HL-60/S4 (cell line): ENCODE measurements at regions not wholly inside any gene's neighbourhood (a gene's known extent, or its start where the extent isn't known, plus 50 kb on each side); places are given as distances from the start of the nearest gene placed in this dataset.

Experiments
- in situ Hi-C: fragments of 300-500 bp; cut with MboI; formaldehyde crosslinking; loops from 2 replicates; pipeline ENCODE4 v1.14.3; 2022; ENCODE audit warnings: low sequenced_read_pairs

DNA sequence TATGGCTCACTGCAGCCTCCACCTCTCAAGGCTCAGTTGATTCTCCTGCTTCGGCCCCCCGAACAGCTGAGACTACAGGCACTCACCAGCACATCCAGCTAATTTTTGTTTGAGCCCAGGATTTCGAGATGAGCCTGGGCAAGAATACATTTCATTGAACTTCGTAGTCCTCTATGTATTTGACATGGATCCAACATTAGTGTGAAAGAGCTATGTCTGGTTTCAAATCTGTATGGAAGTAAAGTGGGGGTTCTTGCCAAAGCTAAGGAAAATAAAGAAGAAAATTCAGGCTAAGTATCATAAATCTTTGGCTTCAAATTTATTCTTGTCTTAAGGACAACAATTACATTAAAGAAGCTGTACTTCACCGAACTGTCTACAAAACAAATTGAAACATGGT lies 1291.7 kb upstream of the CRIM1 start:
- in situ Hi-C loops, result no loop called here

DNA sequence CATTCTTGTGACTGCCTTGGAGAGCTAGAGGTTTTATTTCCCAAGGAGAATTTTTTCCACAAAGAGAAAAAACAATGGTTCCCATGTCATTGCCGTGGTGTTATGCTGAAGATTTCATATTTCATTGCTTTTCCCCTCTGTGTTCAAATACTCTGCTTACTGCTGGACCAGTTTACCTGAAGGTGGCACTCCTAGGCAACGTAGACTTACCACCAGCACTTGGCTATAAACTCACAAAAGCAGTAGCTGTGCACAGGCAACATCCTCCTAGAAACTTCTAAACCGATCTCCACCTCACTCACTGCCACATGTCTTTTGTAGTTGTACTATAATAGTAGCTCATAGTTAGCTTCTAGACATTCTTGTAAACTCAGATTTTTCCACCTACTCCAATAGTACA lies 1319.7 kb upstream of the CRIM1 start:
- in situ Hi-C loops, result no loop called here

DNA sequence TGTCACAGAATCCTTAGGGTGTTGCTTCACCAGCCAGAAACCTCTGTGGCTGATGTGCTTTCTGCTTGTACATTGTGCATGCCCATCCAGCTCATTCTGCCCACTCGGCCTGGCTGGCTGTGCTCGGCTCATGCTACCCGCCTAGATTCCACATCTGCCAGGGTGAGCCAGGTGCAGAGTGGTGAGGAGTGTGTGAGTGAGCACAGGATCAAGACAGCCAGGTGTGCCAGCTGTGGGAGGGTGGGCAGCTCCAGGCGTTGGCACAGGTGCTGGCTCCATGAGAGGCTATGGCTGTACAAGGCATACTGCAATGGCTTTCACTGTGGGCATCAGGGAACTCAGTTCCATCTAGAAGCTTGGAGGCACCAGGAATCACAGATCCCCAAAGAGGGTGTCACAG lies 1321.8 kb upstream of the CRIM1 start:
- in situ Hi-C loops, result no loop called here

DNA sequence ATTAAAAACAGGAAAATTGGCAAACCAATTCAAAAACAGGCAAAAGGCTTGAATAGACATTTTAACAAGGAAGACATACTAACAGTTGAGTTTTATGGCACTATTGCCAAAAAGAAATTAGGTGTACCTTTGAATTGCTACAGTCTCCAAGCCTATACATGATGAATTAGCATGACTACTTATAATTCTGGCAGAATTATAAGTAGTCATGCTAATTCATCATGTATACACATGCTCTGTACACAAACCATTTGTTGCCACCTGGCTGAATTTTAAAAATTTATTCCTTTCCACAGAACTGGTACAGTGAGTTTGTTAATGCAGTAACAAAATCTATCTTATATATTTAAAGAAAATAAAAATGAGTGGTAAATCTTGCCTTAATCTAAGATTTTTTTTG lies 1332.0 kb upstream of the CRIM1 start:
- in situ Hi-C loops, result no loop called here

DNA sequence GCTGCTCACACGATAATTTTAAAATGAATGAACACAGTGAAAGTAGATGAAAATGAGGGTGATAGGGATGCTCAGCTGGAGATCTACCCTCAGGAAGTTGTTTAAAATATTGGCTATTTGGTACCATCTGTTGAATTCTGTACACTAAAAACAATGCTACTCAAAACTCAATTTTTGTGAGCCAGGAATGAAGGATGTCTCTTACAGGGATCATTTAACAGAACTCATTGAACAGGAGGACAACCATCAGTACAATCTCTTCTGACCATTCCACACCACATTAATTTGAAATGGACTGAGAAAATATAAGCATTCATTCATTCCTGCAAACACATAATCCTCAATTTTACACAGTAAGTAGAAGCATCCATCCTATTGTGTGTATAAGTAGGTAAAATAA lies 1355.1 kb upstream of the CRIM1 start:
- in situ Hi-C loops, result no loop called here

DNA sequence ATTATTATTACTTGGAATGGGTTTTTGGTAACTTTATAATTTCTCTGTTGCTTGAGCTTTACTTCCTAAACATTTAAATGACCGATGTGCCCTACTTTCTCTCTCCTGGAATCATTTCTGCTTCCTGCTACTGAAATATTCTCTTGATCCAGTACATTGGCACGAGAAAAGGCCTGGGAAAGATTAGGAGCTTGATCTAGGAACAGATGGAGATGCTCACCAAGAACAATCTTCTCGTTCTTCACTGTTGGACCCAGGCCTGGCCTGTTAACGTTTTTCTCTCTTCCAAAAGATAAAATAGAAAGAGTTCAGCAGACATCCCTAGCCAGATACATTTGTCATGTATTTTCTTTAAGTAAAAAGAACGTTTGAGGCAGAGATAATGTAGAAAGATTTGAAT lies 1356.8 kb upstream of the CRIM1 start:
- in situ Hi-C loops, result no loop called here

DNA sequence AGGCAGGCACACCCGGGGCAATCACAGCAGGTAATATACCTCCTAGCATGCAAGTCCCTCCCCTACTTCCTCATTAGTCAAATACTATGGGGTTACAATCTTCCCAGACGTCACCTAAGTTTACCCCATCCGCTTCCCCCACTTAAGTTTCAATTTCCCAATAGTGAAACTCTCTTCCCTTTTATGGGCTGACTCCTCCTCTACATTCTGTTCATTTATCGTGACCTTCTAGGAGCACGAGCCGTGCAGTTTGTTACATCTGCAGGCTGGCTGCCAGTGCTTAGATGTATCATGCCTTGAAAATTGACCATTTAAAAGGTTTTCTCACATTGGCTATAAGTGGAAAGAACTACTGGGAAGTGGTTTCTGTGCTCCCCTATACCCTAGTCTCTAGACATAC lies 1357.8 kb upstream of the CRIM1 start:
- in situ Hi-C loops, result no loop called here

DNA sequence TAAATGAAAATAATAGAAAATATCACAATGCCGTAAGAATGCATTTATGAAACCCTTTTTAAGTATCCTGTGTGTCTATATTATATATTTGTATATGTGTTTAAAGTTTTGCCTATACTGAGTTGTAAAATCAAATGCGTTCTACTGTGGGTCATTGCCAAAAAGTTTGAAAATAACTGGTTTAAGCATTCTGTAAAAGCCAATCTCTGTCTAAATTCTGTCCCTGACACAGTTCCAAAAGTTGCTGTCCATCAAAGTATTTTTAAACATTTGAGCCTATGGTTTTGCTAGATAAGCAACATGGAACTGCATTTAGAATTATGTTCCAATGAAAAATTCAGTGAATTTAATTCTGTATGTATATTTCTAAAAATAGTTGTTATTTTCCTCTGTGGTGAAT lies 1360.4 kb upstream of the CRIM1 start:
- in situ Hi-C loops, result no loop called here

DNA sequence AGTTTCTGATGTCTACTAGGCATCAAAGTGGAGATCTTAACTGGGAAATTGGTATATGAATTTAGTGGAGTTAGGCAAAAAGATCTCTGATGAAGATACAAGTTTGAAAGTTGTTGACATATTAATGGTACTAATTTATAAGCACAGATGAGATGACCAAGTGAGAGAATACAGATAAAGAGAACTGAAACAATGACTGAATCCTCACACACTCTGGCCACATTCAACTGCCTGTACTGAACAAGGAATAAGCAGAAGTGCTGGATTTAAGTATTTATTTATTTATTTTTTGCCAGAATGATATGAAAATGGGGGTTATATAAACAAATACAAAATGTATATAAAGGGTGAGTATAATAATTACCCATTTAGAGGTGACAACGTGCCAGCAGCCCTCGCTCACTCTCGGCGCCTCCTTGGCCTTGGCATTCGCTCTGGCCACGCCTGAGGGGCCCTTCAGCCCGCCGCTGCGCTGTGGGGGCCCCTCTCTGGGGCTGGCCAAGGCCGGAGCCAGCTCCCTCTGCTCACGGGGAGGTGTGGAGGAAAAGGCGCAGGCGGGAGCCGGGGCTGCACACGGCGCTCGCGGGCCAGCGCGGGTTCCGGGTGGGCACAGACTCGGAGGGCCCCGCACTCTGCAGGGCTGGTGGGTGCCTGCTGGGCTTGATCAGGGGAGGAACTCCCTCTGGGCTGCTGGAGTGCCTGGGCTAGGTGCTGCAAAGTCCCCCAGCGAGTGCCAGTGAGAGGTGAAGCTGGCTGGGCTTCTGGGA lies 1363.9 kb upstream of the CRIM1 start:
- in situ Hi-C loops, result no loop called here

DNA sequence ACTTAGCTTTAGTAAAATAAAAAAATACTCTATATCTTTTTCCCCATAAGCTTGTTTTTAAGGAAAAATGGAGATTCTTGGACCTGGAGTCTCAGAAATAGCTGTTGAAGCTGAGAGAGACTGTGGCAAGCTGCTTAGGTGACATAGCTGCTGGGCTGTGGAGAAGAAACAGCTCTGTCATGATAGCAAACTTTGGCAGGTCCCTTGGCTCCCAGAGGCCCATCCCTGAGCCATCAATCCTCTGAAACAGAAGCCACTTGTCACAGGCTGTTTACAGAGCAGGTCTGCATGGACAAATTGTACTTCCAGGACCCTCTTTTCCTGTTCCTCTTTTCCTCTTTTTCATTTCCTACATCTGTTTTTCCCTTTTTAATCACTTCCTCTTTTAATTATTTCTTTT lies 1370.1 kb upstream of the CRIM1 start:
- in situ Hi-C loops, result no loop called here

DNA sequence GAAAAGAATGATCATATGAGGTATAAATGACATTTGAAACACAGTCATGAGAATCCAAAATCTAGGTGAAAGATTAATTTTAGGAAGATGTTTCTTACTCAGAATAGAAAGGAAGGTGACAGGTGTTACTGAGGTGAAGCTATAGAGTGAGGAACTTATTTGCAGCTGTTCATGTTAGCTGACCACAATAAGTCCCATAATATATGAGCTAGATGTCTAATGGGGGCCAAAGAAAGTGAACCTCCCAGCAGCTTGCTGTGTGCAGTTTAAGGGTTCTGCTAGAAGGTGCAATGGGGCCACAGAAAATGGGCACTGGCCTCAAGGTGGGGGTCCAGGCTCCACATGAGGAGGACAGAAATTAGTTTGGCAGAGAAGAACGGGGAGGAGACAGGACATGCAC lies 1374.9 kb upstream of the CRIM1 start:
- in situ Hi-C loops, result no loop called here

DNA sequence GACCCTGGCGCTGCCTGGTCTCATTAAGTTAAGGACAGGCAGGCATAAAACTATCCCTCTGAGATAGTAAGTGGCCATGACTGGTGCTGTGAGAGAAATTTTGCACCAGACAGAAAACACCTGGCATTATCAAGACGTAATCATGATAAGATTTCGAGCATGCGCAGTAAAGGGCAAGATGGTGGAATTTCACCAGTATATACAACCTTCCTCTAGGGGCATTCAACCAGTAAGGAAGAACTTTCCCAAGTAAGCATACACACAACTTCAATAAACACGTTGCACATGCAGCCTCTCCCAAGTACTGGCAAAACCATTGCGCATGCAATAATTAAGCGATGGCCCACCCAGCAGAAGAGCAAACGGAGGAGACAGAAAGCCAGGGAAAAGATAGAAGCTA lies 1376.4 kb upstream of the CRIM1 start:
- in situ Hi-C loops, result no loop called here

DNA sequence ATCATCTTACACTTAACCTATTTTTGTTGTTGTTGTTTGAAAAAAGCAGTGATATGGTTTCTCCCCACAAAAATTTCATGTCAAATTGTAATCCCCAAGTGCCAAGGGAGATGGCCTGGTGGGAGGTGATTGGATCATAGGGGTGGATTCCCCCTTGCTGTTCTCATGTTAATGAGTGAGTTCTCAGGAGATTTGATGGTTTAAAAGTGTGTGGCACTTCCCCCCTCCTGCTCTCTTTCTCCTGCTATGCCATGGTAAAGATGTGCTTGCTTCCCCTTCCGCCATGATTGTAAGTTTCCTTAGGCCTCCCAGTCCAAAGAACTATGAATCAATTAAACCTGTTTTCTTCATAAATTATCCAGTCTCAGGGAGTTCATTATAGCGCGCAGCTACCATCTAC lies 1362.7 kb upstream of the FAM98A start:
- in situ Hi-C loops, result no loop called here

DNA sequence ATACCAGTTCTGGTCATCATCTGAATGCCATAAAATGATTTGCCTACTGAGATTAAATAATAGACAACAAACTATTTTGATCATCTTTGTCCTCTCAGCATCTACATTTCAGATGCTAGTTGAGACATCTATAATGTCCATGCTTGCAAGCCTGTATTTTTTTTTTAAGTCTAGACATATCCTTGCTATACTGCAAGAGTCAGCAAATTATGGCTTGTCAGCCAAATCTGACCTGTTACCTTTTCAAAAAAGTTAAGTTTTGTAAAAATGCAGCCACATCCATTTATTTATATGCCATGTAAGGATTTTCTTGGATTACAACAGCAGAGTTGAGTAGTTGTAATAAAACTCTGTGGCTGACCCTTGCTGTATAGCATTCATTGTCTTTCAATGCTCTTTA lies 1355.7 kb upstream of the FAM98A start:
- in situ Hi-C loops, result no loop called here

DNA sequence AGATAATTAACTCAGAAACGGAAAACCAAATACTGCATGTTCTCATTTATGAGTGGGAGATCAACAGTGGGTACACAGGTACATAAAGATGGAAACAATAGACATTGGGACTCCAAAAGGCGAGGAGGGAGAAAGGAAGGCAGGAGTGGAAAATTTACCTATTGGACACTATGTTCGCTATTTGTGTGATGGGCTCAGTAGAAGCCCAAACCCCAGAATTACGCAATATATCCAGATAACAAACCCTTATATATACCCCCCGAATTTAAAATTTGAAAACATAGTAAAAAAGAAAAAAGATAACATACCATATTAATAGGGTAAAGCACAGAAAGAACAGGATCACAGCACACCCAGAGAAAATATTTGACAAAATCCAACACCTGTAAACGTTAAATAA lies 1351.7 kb upstream of the FAM98A start:
- in situ Hi-C loops, result no loop called here

DNA sequence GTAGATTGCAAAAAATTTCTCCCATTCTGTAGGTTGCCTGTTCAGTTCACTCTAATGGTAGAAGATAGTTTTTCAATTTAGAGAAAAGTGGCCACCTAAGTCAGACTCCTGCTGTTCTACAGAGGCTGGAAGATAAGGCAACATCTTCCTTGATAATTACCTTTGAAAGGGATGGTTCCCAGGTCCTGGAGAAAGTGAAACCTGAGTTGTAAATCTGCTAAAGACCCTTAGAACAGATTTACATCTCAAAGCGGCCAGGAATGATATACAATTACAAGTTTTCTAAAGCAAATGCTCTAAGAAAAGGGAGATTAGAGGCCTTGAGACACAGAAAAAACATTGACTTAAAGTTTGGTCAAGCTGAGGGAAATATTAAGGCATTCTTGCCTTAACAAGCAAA lies 1350.2 kb upstream of the FAM98A start:
- in situ Hi-C loops, result no loop called here

DNA sequence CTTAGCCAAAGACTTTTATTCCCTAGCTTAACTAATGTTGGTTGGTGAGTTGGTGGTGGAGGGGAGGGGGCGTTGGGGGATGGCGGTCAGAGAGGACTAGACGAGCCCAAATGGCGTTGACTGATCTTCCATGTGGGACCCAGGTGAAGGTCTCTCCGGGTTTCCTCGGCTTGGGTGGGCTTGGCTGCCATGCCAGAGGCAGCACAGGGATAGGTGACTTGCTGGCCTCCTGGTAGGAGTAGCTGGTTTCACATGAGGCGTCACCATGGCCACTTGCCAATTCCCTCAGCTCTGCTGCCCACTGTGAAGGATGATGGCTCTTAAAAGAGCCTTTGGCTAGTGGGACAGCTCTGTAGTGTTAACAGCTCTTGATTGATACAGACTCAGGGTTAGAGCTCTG lies 1337.0 kb upstream of the FAM98A start:
- in situ Hi-C loops, result no loop called here

DNA sequence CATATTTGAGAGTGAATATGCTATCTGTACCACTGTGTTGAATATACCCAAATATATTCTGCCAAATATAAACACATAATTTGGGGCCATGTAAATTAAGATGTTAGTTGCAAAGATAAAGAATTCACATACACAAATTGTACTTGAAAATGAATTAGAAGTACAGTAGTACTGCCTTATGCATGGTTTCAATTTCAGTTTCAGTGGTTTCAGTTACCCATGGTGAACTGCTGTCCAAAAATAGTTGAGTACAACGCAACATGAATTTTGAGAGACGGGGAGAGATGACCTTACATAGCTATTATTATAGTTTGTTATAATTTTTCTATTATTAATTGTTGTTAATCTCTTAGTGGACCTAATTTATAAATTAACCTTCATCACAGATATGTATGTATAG lies 1313.0 kb upstream of the FAM98A start:
- in situ Hi-C loops, result no loop called here

DNA sequence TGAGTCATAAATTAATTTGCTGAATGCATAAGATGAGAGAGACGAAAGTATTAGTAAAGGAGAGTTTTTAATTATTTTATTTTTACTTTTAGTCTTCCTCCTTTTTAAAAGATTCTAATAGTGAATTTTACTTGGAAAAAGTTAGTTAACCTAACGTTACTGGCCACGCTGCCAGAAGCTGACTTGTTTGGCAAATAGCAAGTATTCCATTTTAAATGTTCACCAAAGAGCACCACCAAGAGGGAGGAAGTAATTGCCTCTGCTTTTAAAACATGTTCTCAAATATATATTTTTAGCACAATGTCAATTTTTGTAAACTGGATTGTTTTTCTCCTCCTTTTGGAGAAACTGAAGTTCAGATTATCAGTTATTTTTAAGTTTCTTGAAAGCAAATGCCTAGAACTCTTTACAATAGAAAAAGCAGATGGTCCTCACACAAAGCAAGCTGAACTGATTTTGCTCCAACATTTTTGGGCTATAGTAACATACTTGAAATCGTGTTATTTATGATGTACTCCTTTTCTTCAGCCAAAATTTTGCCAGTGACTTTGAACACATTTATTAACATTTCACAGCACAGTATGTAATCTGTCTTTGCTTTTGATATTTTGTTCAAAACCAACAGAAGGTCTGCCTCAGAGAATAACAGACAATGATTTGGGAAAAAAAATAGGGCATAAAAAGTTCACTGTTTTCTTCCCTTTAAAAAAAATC lies 1311.0 kb upstream of the FAM98A start:
- in situ Hi-C loops, result no loop called here

DNA sequence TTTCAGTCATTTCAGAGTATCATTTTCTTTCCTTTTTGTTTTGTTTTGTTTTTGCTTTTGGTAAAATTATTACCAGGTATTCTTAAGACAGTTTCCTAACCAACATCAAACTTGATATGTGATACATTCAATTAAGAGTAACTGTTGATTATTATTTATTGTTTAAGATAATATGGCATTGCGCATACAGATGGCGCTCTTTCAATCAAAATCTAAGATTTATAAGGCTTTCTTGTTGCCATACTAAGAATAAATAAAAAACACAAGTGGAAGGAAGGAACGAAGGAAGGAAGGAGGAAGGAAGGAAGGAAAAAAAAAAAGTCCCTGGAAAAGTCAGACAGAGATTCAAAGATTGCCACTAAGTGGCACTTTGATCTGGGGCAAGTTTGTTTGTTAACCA lies 1308.7 kb upstream of the FAM98A start:
- in situ Hi-C loops, result no loop called here

DNA sequence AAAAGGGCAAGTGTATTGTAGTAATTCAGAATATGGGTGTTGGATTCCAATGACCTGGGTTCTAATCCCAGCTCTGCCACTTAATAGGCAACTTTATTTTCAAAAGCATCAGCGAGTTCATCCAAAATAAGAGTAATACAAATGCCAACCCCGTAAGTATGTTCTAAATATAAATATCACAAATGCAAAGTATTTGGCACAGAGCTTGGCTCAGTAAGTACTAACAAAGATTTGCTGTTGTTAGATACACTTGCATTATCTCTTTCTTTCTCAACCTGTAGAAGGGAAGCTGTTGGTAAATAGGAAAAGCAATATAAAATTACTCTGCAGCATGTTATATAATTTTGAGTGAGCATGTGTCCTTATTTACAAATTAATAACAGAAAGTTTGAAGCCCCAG lies 1302.6 kb upstream of the FAM98A start:
- in situ Hi-C loops, result no loop called here

DNA sequence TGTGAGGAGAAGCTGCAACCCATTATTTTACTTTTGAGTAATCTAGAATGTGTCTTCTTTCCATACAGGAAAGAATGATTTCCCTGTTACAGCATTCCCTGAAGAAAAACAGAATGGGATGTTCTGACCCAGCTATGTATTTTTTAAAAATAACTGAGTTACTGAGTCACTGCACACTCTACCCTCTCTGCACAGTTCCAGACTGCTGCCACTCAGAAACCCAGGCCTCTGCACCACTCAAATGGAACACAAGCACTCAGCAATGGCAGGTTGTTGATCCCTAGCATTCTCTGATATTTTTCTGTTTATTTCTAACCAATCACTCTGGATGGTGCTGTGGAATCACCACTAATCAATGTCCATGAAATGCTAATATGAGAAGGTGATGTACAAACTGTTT lies 1300.0 kb upstream of the FAM98A start:
- in situ Hi-C loops, result no loop called here

DNA sequence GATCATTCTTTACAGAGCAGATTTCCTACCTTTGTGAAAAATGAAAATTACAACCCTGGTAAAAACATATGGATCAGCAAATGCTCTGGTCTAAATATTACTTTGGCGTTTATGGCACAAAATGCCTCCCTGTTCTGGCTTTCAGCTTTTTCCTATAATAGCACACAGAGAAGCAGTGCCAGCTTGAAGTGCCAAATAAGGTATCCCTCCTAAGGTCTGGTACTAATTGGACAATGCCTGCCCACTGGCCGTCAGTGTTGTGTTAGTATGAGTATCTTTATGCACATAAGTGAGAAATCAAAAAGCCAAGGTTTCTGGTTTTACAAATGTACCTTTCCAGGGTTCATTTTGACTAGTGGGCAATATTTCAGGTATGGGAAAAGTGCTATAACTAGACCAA lies 1293.7 kb upstream of the FAM98A start:
- in situ Hi-C loops, result no loop called here
